ENCODE measurements at regions not wholly inside any gene's neighbourhood (a gene's known extent, or its start where the extent isn't known, plus 50 kb on each side); places are given as distances from the start of the nearest gene placed in this dataset.

GRCh38 chr1:14369526-14370213, 228.8 kb upstream of the KAZN start:
- H3K4me3 ChIP-seq (ENCODE audit: low read depth, low read length), result no peak overlapping the region
- no peak for TF ChIP-seq CTCF (IDR thresholded peaks at IDR 0.05; ENCODE audit: insufficient read depth, low read length, missing control alignments)
- ChIA-PET POLR2A (no interaction called here), CTCF (no interaction called here)
- no peak for DNase-seq (ENCODE audit: low read depth, low spot score)

GRCh38 chr1:14371771-14372497, 226.6 kb upstream of the KAZN start:
- H3K4me3 ChIP-seq (ENCODE audit: low read depth, low read length), result no peak overlapping the region
- no peak for TF ChIP-seq CTCF (IDR thresholded peaks at IDR 0.05; ENCODE audit: insufficient read depth, low read length, missing control alignments)
- no peak for DNase-seq (ENCODE audit: low read depth, low spot score)
- ChIA-PET CTCF (no interaction called here), POLR2A (no interaction called here)

- no peak for TF ChIP-seq CTCF (IDR thresholded peaks at IDR 0.05; ENCODE audit: insufficient read depth, low read length, missing control alignments)
- POLR2A ChIA-PET, result no interaction called here
- H3K4me3 ChIP-seq (ENCODE audit: low read depth, low read length), result no peak overlapping the region
- CTCF ChIA-PET, result no interaction called here
- no peak for DNase-seq (ENCODE audit: low read depth, low spot score)
Observed at GRCh38 chr1:14372526-14372925, 226.0 kb upstream of the KAZN start.

GRCh38 chr1:14373081-14373758, 225.3 kb upstream of the KAZN start:
- DNase-seq (ENCODE audit: low read depth, low spot score), result no peak
- ChIA-PET POLR2A (no interaction called here), CTCF (no interaction called here)
- TF ChIP-seq CTCF (IDR thresholded peaks at IDR 0.05; ENCODE audit: insufficient read depth, low read length, missing control alignments), result no peak
- no peak overlapping the region for H3K4me3 ChIP-seq (ENCODE audit: low read depth, low read length)

- H3K4me3 ChIP-seq (ENCODE audit: low read depth, low read length), result no peak overlapping the region
- ChIA-PET POLR2A (no interaction called here), CTCF (no interaction called here)
- no peak for TF ChIP-seq CTCF (IDR thresholded peaks at IDR 0.05; ENCODE audit: insufficient read depth, low read length, missing control alignments)
- DNase-seq (ENCODE audit: low read depth, low spot score), result no peak
Observed at GRCh38 chr1:14375226-14375625, 223.3 kb upstream of the KAZN start.

- DNase-seq (ENCODE audit: low read depth, low spot score), result no peak
- no peak for TF ChIP-seq CTCF (IDR thresholded peaks at IDR 0.05; ENCODE audit: insufficient read depth, low read length, missing control alignments)
- CTCF ChIA-PET, result no interaction called here
- no peak overlapping the region for H3K4me3 ChIP-seq (ENCODE audit: low read depth, low read length)
- POLR2A ChIA-PET, result no interaction called here
Observed at GRCh38 chr1:14377386-14377785, 221.1 kb upstream of the KAZN start.
